HG03571 (cell line): ENCODE measurements at regions not wholly inside any gene's neighbourhood (a gene's known extent, or its start where the extent isn't known, plus 50 kb on each side); places are given as distances from the start of the nearest gene placed in this dataset.

Experiments used
- ATAC-seq: cut with Tn5 transposase; IDR thresholded peaks from one replicate; pipeline ENCODE4 v1.9.1; 2021; ENCODE audit not compliant: unreplicated experiment

DNA sequence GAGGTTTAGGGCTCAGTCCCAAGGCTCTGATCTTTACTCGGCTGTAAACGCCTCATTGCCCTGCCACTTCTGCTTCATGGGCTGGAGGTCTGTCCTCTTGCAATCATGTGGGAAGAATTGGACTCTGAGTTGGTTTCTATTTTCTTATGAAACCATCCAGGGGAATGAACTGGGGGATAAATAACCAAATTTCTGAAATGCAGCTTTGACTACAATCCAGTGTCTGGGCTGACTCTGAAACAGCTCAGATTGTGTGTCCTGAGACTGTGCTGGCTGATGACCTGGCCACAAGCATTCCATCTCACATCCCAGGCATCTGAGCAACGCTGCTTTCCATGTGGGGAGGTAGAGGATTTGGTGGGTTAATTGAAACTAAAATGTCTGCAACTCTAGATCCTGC is 71.0 kb upstream of the GALNT15 start:
- ATAC-seq = no peak

DNA sequence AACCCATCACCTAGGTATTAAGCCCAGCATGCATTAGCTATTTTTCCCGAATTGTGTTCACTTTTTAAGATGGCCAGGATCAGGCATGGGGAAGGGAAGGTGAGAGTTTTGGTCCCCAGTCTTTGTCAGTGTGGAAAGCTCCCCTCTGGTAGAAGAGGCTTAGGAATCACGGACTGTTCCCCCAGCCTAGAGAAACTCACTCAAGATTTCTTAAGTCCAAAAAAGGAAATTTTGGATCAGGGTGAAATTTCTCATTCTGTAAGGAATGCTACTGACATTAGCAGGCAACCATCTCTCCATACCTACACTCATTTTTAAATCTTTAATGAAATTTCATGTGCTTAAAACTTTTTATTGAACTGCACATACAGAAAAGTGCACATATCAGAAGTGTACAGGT is 70.3 kb upstream of the GALNT15 start:
- ATAC-seq = no peak

DNA sequence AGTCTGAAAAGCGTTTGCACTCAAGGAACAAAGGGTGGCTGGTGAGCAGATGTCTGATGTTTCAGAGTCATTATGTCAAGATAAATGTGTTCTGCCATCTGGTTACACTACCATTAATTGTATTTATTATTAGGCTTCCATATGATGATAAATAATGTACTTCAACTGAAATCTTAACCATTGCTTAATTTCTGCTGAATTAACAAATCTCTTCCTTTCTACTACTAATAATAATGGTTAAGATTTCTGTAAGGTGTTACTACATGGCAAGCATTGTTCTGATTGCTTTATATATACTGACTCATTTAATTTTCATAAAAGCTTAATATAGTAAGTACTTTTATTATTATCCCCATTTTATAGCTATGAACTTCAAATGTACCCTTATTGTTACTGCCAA is 68.4 kb upstream of the GALNT15 start:
- no peak for ATAC-seq

DNA sequence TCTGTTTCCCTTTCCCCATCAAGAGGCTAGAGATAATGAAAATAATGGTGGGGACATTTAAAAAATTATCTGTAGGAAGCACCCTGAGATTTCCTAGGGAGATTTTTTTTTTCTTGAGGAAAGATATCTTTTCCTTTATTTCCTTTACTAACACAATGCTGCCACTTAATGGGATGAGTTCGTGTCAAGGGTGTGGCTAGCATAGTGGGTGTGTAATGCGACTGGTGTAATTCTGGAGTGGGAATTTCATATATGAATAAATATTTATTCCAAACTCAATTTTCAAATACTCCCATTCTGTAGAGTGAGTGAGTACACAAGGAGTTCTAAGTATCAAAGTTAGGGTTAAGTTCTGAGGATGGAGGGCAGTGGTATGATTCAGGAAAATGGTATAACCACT is 66.1 kb upstream of the GALNT15 start:
- no peak for ATAC-seq

GRCh38 chr3:16109929-16110328 is 64.6 kb upstream of the GALNT15 start:
- no peak for ATAC-seq

GRCh38 chr3:16112910-16113504 is 61.5 kb upstream of the GALNT15 start:
- ATAC-seq = no peak

DNA sequence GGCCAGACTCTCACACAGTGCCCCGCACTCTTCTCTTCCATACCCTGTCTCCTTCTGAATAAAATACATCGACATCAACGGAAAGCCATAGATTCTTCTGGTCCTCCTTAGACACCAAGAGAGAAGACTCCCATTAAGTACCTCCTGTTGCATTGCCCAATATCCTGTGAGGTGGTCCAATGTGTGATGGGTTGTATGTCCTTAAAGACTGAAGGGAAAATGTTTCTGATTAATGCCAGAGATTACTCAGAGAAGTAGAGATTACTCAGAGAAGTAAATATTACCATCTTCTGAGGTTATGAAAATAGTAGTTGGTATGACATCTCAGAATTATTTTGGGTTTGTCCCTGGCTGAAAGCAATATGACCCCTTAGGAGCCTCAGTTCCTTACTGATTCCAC is 60.8 kb upstream of the GALNT15 start:
- ATAC-seq = no peak

GRCh38 chr3:16114429-16114828 is 60.1 kb upstream of the GALNT15 start:
- no peak for ATAC-seq

- no peak for ATAC-seq
Observed at GRCh38 chr3:16114930-16115329, 59.5 kb upstream of the GALNT15 start.

GRCh38 chr3:16118396-16118795 is 56.1 kb upstream of the GALNT15 start:
- no peak for ATAC-seq

GRCh38 chr3:16119887-16120286 is 54.6 kb upstream of the GALNT15 start:
- no peak for ATAC-seq

DNA sequence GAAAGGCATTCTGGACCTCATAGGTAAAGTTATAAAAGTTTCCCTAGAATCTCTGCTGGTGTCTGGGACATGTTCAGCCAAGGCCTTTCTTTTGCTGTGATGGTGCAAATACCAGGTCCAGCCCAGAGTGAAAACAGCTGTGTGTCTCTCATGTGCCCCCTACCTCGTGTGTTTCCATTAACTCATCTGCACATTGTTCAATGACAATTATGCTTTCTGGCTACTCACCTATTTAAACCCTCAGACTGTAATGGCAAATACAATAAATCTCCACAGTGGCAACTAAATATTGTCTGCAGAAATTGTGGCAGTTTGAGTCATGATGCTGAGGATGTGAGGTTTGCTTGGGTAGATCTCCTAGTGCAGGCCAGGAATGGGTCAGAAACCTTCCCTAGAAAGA is 53.1 kb upstream of the GALNT15 start:
- no peak for ATAC-seq

GRCh38 chr3:16122155-16122554 is 52.3 kb upstream of the GALNT15 start:
- ATAC-seq = no peak

DNA sequence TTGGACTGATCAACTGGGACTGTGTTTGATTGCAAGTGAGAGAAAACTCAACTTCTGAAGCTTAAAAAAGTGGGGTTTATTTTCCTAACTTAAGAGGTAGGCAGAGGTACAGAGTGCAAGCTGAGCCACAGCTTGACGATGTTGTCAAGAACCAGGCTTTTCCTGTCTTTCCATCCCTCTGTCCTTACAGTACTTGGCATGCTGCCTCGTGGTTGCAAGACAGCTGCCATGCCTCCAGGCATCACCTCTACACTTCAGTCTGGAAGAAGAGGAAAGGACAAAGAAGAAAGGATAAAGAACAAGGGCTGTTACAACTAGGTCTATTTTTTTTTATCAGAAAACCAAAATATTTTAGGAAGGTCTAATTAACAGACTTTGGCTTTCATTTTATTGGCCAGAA is 51.8 kb upstream of the GALNT15 start:
- ATAC-seq = no peak

GRCh38 chr3:16124636-16125035 is 49.8 kb upstream of the GALNT15 start:
- ATAC-seq = no peak
